Upper lobe of left lung (tissue), 4 donors: ENCODE measurements at regions not wholly inside any gene's neighbourhood (a gene's known extent, or its start where the extent isn't known, plus 50 kb on each side); places are given as distances from the start of the nearest gene placed in this dataset.

Experiments
- CTCF ChIP-seq, 6 experiments: fragments of 450-650 bp in 4 of 6; fragments of 200-600 bp in 2 of 6; sonication (generic) in 2 of 6; IDR thresholded peaks; one replicate each; pipeline ENCODE4 v1.5.1; 2016 to 2019; ENCODE audit warnings: antibody characterized with exemption in 6 of 6
- POLR2A ChIP-seq, 4 donors: fragments of 450-650 bp; IDR thresholded peaks; one replicate each; pipeline ENCODE4 v1.5.1; 2016 to 2017; ENCODE audit warnings: antibody characterized with exemption in 4 of 4, mild to moderate bottlenecking in 2 of 4
- POLR2AphosphoS5 ChIP-seq, 2 donors: sonication (generic); formaldehyde crosslinking; IDR thresholded peaks; one replicate each; pipeline ENCODE4 v1.5.1; 2017; ENCODE audit warnings: antibody characterized with exemption in 2 of 2

GRCh38 chr3:18556001-18556408, 130.9 kb upstream of the SATB1 start:
- TF ChIP-seq POLR2A (IDR thresholded peaks at IDR 0.05) (no peak), CTCF (IDR thresholded peaks at IDR 0.05) (no peak), POLR2AphosphoS5 (IDR thresholded peaks at IDR 0.05) (no peak)
